GM12873 (cell line): ENCODE measurements at regions not wholly inside any gene's neighbourhood (a gene's known extent, or its start where the extent isn't known, plus 50 kb on each side); places are given as distances from the start of the nearest gene placed in this dataset.

Source experiments
- CTCF ChIP-seq: IDR thresholded peaks from 2 replicates; pipeline ENCODE4 v1.5.1; 2012; ENCODE audit warnings: low read depth, mild to moderate bottlenecking, moderate library complexity, low read length, control low read depth; ENCODE audit not compliant: insufficient read depth; ENCODE audit errors: missing control alignments

- TF ChIP-seq CTCF, result no peak
These were observed 164.7 kb upstream of the TARS1 start for GRCh38 chr5:33275921-33276627.

GRCh38 chr5:33276628-33276950, 164.2 kb upstream of the TARS1 start:
- no peak for TF ChIP-seq CTCF

GRCh38 chr5:33277061-33277650, 163.6 kb upstream of the TARS1 start:
- TF ChIP-seq CTCF, result no peak

- no peak for TF ChIP-seq CTCF
These were observed 159.3 kb upstream of the TARS1 start for GRCh38 chr5:33281431-33281843.

DNA sequence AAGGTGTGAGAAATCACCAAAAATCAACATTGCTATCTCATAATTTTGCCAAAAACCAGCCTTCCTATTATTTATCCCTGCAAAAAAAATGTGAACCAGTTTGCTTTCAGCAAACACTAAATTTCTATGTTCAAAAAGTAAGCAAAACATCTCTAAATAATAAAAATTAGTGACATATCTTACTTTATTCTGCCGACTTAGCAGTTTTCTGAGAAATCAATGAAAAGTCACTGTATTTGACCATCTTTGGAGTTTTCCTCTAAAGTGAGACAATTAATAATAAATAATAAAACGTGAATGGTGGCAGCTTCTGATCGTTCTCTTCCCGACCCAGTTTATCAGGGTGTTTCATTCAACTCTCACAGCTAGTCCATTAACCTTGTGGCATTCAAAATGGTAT, 158.6 kb upstream of the TARS1 start:
- no peak for TF ChIP-seq CTCF

GRCh38 chr5:33282696-33283095, 158.1 kb upstream of the TARS1 start:
- TF ChIP-seq CTCF, result no peak

DNA sequence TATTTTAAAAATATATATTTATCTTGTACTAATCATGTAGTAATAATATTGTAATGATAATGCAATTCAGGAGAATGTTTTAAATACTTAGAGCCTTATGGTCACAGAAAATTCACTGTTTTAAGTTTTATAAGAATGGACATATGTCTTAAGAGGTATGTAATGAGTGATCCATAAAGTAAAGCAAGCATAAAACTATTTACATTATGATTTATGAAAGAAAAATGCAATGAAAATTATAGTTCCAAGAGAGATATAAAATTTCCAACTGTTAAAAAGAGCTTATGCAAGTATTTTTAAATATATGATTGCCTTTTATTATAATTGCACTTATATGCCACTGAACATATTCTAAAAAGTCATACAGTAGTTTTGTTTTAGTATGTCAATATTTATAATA, 157.5 kb upstream of the TARS1 start:
- TF ChIP-seq CTCF, result no peak
